ENCODE measurements at regions not wholly inside any gene's neighbourhood (a gene's known extent, or its start where the extent isn't known, plus 50 kb on each side); places are given as distances from the start of the nearest gene placed in this dataset.
"Not testable (repeated sequence)": the region's sequence is repeated elsewhere in the genome, so short reads cannot be mapped to it uniquely, and the experiment has no call there.

DNA sequence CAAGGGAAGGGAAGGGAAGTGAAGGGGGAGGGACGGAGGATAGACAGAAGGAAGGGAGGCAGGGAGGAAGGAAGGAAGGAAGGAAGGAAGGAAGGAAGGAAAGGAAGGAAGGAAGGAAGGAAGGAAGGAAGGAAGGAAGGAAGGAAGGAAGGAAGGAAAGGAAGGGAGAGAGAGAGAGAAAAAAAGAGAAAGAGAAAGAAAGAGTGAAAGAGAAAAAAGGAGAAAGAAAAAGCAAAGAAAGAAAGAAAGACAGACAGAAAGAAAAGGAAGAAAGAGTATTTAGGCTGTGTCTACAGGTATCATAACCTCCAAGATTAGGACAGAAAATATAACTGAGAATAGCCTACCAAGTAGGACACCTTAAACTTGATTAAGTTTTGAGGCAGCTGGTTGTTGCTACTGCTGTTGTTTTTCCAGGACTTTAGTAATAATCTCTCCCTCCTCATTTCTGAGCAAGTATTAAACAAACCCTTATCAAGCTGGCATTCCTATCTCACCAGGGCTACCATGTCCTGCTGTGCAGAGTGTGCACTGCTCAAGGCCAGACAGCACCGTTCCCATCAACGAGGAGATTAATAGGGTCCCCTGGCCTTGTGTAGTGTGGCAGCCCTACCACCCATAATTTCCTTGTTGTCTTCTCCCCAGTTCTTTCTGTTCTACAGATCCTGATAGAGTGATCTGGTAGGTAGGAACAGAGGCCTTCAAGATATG, 90.5 kb upstream of the FHL2 start:
- Mint-ChIP-seq H3K36me3 (peaks cover 0 to 6% of the 10 kb centered on the region in 2 donors), H3K27ac (no peak overlapping the region), H3K9me3 (peaks cover 6 to 12% of the 10 kb centered on the region in 2 donors)
- no peak for ATAC-seq
- DNase-seq (ENCODE audit: low spot score in 2 of 2), result no peak

DNA sequence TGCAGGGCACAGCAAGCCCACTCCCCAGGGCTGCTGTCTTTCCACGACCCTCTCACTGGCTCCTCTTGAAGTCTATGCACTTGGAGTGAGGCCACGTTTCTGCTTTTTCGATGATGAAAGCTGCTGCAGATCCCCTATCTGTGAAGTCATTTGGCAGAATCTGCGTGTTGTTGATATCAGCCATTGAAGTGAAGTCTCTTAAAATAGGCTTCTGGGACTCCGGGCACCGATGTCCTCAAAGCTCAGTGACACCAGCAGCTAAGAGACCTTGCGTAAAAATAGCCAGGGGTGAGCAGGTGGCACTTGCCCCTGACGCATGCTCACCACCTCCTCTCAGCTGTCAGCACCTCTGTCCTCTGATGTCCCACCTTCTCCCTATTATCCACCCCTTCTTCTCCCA, 89.4 kb upstream of the FHL2 start:
- no peak for ATAC-seq
- no peak overlapping the region for H3K27ac Mint-ChIP-seq
- DNase-seq (ENCODE audit: low spot score in 2 of 2), result no peak
- peaks cover 6 to 12% of the 10 kb centered on the region in 2 donors for H3K9me3 Mint-ChIP-seq
- peaks cover 0 to 6% of the 10 kb centered on the region in 2 donors for H3K36me3 Mint-ChIP-seq

DNA sequence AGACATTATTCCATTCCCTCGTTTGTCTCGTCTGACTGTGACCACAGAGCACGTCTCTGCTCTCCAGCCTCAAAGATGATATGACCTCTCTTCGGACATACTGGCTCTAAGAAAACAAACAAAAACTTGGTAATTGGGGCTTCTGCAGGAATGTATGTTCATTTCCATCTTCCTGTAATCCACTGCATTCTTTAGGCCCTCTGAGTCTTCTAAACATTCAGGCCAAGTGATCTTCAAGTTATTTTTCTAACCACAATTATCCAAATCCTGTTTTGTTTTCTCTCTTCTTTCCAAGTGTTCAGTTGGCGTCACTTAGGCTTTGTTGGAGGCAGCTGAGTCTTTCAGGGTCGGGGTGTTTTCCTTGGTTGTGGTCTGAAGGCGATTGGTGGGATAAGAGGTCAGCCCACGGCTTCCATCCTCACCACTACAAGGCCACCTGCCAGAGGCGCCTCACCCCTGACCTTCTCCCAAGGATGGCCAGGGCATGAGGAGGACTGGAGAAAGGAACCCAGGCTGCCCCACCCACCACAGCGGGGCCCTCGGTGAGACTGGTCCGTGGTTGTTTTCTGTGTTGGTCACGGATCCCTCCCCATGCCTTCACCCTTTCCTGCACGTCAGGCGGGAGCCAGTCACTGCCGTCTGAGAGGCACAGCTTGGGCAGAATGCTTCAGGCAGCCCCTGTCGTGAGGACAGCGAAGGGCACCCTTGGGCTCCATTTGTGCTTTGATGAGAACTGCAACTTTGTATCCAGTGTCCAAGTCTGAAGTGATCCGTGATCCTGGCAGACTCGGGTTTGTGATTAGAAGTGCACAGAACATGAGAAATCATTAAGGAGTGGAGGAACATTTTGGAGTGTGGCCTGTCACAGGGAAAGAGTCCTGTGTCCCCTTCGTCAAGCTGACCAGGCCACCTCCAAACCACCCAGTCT, 88.6 kb upstream of the FHL2 start:
- Mint-ChIP-seq H3K9me3 (peaks cover 0 to 6% of the 10 kb centered on the region in 2 donors), H3K27ac (no peak overlapping the region), H3K36me3 (no peaks in the 10 kb centered on the region)
- no peak for ATAC-seq
- DNase-seq (ENCODE audit: low spot score in 2 of 2), result no peak

DNA sequence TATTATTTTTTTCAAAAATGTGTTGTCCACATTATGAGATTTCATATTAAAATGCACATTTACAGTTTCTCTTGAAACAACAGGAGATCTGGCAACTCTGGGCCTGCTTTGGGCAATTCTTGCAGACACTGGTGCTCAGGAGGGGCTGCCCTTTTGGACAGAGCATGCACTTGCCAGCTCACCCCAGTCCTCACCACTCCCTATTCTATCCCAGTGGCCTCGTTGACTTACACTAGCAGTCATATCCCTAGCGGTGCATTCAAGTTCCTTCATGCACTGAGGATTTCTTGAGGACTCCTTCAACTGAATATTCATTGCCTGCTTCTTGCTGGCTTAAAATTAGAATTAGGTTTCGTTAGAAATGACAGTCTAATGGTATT, 87.9 kb upstream of the FHL2 start:
- DNase-seq (ENCODE audit: low spot score in 2 of 2), result no peak
- Mint-ChIP-seq H3K9me3 (peaks cover 0 to 6% of the 10 kb centered on the region in 2 donors), H3K36me3 (no peaks in the 10 kb centered on the region), H3K27ac (no peak overlapping the region)
- ATAC-seq, result no peak

DNA sequence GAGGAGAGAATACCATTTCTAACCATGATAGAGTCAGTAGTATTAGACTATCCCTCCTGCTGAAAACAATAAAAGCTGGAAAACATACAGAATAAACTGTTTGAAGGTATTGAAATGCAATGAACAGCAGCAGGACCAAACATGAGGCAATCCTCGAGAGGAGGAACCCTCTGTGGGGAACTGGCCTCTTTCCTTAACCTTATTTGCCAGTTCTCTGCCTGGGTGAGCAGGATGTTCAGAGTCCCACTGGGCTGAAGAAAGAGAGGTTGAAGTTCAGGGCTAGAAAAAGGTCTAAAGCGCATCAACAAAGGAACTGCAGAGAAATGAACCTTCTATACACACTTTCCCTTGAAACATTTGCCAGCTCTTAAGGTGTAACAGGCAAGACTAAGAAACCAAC, 79.8 kb upstream of the FHL2 start:
- Mint-ChIP-seq H3K9me3 (no peaks in the 10 kb centered on the region), H3K27ac (no peak overlapping the region), H3K36me3 (no peaks in the 10 kb centered on the region)
- ATAC-seq, result no peak
- DNase-seq (ENCODE audit: low spot score in 2 of 2), result no peak

DNA sequence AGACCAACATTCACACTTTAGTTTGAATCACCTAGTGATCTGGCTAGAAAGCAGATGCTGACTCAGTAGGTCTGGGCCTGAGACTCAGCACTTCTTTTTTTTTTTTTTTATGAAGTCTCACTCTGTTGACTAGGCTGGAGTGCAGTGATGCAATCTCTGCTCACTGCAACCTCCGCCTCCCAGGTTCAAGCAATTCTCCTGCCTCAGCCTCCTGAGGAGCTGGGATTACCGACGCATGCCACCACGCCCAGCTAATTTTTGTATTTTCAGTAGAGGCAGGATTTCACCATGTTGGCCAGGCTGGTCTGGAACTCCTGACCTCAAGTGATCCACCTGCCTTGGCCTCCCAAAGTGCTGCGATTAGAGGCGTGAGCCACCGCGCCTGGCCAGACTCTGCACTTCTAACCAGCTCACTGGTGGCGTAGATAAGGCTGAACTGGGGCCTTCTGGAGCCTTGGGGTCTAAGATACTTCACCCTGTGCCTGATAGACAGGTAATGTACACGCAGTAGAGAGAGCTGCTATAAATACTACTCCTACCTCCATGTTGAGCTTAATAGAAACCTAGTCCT, 78.3 kb upstream of the FHL2 start:
- not testable (repeated sequence) for H3K27ac Mint-ChIP-seq; ATAC-seq; H3K9me3 Mint-ChIP-seq; DNase-seq (ENCODE audit: low spot score in 2 of 2); H3K36me3 Mint-ChIP-seq

DNA sequence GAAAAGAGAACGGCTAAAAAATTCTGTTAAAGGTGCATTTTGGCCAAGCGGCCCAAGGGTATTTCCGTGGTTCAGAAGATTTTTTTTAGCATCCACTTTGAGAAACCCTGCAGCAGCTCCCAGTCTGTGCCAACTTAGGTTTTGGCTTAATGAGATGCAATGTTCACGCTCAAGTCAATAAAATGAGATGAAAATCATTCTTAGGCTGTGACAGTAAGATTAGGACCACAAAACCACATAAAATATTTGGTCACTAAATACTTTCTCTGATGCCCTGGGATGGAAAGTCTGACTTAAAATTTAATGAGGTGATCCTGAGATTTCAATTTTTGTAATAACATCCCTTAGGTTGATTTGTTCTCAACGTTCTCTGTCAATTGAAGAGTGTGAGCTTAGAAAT, 74.2 kb upstream of the FHL2 start:
- ATAC-seq (no peak), DNase-seq (ENCODE audit: low spot score in 2 of 2) (no peak)
- no peaks in the 10 kb centered on the region for H3K9me3 Mint-ChIP-seq
- peaks cover 0 to 5% of the 10 kb centered on the region in 2 donors for H3K36me3 Mint-ChIP-seq
- no peak overlapping the region for H3K27ac Mint-ChIP-seq

DNA sequence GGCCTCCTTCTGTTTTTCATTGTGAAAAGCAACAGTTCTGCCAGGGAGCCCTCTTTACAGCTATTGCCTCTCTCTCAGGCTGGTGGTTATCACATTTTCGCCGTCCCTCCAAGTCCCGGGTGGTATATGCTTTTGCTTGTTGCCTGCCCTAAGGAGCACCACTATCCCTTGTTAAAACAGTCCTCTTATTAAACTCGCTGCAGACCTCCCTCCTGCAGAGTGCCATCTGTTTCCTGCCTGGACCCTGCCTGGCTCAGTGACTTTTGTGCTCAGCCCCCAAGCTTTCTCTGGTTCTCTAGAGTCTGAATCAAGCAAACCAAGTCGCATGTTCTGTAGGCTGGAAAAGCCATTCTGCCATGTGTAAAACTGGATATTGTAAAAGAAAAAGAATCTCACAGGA, 72.1 kb upstream of the FHL2 start:
- H3K36me3 Mint-ChIP-seq, result peaks cover 0 to 6% of the 10 kb centered on the region in 2 donors
- no peaks in the 10 kb centered on the region for H3K9me3 Mint-ChIP-seq
- no peak overlapping the region for H3K27ac Mint-ChIP-seq
- DNase-seq (ENCODE audit: low spot score in 2 of 2) (no peak), ATAC-seq (no peak)

DNA sequence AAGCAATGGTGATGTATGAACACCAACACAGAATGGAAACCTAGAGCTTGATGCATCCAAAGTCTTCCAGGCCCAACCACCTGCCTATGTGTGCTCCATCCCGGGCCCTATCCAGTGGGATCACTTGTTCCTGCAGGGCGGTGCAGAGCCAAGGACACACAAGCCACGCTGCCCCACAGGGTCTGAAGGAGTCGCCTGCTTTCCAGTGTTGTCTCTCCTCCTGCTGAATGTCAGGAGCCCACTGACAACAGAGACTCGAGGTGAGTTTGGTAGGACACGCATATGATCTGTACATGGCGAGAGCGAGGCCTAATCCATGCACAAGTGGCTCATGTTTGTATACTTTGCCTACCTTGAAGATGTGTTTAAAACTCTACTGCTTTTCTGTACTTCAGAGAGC, 70.9 kb upstream of the FHL2 start:
- no peak for ATAC-seq
- no peak for DNase-seq (ENCODE audit: low spot score in 2 of 2)
- Mint-ChIP-seq H3K36me3 (peaks cover 0 to 6% of the 10 kb centered on the region in 2 donors), H3K27ac (no peak overlapping the region), H3K9me3 (no peaks in the 10 kb centered on the region)

DNA sequence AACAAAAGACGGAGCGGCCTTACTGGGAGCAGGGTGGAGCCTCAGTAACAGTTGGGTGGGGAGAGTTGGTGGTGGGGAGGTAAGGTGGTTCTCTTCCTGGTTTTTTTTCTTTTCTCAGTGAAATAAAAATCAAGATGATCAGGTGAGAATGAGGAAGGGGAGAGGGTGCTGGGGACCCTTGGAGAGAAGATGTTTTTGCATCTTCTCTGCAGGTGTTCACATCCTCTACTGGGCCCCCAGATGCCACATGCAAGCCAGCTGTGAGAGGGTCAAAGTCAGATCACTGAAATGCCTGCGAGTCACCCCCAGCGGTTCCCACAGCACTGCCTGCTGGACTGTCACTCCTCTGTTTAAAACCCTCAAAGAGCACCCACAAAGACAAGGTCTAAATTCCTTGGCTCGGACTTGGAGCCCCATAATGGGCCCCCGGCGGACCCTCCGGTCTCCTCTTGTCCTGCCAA, 69.8 kb upstream of the FHL2 start:
- ATAC-seq (peak in 1 of 2 donors; percentile 22), DNase-seq (ENCODE audit: low spot score in 2 of 2) (no peak)
- no peaks in the 10 kb centered on the region for H3K9me3 Mint-ChIP-seq
- H3K36me3 Mint-ChIP-seq, result peaks cover 0 to 6% of the 10 kb centered on the region in 2 donors
- peak overlapping the region; percentile 39 to 85 for H3K27ac Mint-ChIP-seq

DNA sequence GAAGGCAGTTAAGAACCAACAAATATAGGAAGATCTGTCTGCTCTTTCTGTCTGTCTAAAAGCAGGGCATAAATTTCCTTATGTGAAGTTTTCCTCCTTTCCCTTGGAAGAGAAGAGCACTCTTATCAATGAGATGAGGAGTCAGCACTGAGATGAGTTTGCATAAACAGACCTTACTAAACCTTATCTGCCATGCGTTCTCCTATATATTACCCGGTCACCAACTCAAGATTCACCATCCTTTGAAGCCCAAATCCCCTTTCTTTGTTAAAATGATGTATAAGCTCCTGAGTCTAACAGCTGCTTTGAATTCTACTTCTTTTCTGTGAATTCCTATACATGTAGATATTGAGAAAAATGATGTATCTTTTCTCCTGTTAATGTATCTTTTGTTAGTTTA, 65.5 kb upstream of the FHL2 start:
- ATAC-seq, result no peak
- peaks cover 0 to 6% of the 10 kb centered on the region in 2 donors for H3K36me3 Mint-ChIP-seq
- H3K27ac Mint-ChIP-seq, result peak overlapping the region in 1 of 2 donors; percentile 54
- H3K9me3 Mint-ChIP-seq, result no peaks in the 10 kb centered on the region
- no peak for DNase-seq (ENCODE audit: low spot score in 2 of 2)

DNA sequence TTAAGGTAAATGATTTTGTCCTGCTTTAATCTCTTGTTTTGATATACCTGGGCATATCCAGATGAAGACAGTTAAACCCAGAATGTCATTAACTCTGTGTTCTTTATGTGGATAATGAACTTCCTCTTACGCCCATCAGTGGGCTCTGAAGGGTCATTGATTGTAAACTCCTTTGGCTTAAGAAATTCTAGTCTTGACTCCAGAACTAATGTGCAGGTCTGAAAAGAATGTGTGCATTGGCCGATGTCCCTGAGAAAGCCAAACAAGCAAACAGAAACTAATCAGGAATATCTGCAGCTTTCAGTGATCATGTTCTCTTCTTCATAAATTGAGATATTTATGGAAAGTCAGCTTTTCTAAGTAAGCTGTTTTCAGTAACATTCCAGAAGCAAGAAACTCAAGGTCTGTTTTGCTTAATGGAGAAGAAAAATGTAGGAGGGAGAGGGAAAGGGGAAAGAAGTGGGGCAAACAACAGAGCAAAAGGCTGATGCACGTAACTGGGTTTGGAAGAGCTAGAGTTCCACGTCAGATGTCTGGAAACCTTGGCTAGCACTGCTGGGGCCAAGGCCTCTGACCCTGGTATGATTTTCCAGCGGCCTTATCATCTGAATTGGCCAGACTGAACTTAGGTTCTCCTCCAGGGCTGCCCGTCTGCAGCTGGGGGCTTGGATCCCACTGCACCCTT, 61.3 kb upstream of the FHL2 start:
- Mint-ChIP-seq H3K36me3 (no peaks in the 10 kb centered on the region), H3K9me3 (no peaks in the 10 kb centered on the region), H3K27ac (no peak overlapping the region)
- ATAC-seq (no peak), DNase-seq (ENCODE audit: low spot score in 2 of 2) (no peak)

DNA sequence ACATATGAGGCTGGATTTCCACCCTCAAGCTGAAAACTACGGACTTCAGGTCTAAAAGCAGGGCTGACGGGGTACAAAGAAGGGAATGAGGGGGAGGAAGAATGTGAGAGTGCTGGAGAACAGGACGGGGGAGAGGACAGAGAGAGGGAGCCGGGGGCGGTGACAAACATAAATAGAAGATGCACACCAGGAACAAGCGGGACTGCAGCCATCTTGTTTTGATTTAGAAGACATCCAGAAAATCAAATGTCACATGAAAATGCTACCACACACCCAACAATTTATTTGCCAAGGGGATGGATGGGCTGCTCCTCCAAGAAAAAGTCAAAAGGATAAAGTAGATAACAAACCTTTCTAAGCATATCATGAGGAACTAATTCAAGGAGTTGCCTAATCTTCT, 59.2 kb upstream of the FHL2 start:
- Mint-ChIP-seq H3K36me3 (no peaks in the 10 kb centered on the region), H3K9me3 (no peaks in the 10 kb centered on the region), H3K27ac (no peak overlapping the region)
- ATAC-seq (no peak), DNase-seq (ENCODE audit: low spot score in 2 of 2) (no peak)

DNA sequence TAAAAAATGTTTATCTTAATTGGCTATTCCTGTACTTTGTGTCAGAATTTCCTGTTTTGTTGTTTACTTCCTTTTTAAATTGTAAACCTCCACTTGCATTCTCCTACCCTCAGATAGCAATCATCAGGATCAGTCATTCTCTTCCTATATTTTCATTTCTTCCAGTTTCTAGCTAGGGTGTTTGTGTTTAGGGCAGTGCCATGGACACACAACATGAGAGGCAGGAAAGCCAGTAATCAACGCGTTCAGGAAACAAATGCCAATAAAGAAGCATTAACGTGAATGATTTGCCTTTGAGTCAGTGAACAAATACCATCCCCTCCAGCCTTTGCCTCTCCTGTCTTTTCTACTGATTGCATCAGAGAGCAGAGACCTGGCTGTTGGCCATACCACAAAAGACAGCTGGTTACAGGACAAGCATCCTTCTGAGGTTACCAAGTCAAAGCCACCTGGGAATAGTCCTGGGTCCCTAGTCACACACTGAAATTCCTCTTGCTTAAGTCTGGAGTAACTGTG, 56.7 kb upstream of the FHL2 start:
- ATAC-seq, result no peak
- no peaks in the 10 kb centered on the region for H3K36me3 Mint-ChIP-seq
- H3K9me3 Mint-ChIP-seq, result no peaks in the 10 kb centered on the region
- no peak for DNase-seq (ENCODE audit: low spot score in 2 of 2)
- no peak overlapping the region for H3K27ac Mint-ChIP-seq

DNA sequence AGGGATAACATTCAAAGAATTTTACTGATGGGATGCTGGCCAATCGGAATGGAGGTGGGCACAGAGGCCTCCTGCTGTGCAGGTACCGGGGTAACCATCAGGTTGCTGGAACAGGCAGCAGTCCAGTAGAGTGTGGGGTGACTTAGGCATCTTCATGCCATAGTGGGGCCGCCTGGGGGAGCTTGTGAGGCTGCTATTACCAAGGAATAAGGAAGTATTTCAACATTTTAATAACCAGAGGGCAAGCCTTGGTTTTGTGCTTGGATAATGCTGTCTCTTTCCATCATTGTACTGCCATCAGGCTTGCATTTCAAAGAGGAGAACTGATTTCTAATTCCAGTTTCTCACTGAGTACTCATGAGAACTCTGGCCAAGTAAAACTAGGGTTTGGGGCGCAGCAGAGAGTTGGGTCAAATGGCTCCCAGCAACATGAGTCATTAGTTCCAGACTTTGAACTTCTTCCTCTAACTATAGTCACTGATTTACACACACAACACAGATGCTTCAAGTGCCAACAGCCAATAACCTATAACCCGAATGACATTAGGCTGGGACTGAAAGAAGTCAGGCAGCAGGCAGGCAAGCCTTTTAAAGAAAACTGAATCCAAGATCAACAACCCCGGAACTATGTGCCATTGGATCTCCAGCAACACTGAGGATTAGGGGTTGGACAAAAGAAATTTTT, 56.1 kb upstream of the FHL2 start:
- Mint-ChIP-seq H3K9me3 (no peaks in the 10 kb centered on the region), H3K36me3 (no peaks in the 10 kb centered on the region), H3K27ac (no peak overlapping the region)
- DNase-seq (ENCODE audit: low spot score in 2 of 2) (no peak), ATAC-seq (peak; percentile 47 to 86)

DNA sequence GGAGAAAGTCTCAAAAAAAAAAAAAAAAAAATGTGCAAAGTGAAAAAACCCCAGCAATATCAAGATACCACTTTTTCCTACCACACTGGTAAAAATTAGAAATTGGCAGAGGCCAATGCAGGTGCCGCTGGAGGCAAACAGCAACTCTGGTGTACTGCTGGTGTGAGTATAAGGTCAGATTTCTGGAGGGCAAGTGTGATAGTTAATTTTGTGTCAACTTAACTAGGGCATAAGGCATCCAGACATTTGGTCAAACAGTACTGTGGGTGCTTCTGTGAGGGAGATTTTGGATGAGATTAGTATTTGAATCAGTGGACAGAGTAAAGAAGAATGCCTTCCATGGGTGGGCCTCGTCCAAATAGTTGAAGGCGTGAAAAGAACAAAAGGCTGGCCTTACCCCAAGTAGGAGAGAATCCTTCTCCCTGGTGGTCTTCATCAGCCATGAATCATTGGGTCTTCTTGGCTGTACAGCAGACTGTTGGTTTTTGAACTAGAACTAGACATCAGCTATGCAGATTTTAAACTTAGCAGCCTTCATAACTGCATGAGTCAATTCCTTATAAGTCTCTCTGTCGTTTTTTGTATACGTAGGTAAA, 52.8 kb upstream of the FHL2 start:
- ATAC-seq, result no peak
- no peak overlapping the region for H3K27ac Mint-ChIP-seq
- H3K36me3 Mint-ChIP-seq, result no peaks in the 10 kb centered on the region
- no peak for DNase-seq (ENCODE audit: low spot score in 2 of 2)
- no peaks in the 10 kb centered on the region for H3K9me3 Mint-ChIP-seq
